Panc1 (cell line): ENCODE measurements at regions not wholly inside any gene's neighbourhood (a gene's known extent, or its start where the extent isn't known, plus 50 kb on each side); places are given as distances from the start of the nearest gene placed in this dataset.

ENCODE experiments used
- POLR2AphosphoS5 ChIP-seq: IDR thresholded peaks from 2 replicates; pipeline ENCODE4 v1.6.1; 2012; ENCODE audit warnings: mild to moderate bottlenecking, low read depth, low read length, moderate library complexity
- SIN3A ChIP-seq: IDR thresholded peaks from 2 replicates; pipeline ENCODE4 v1.6.1; 2012; ENCODE audit warnings: low read depth, mild to moderate bottlenecking, low read length, moderate library complexity, borderline replicate concordance; ENCODE audit not compliant: insufficient read depth
- TF ChIP-seq, protein P1 (sequence below): fragments of 450-650 bp; IDR thresholded peaks from 2 replicates; pipeline ENCODE4 v1.5.1; 2017; ENCODE audit warnings: mild to moderate bottlenecking
- TF ChIP-seq, protein P2 (sequence below), 2 experiments: IDR thresholded peaks; 2 replicates each; pipeline ENCODE4 v1.6.1; 2011 to 2012; ENCODE audit warnings: low read depth in 2 of 2, control low read depth in 1 of 2, low read length in 1 of 2, mild to moderate bottlenecking in 1 of 2, moderate library complexity in 1 of 2; ENCODE audit not compliant: insufficient read depth in 1 of 2

DNA sequence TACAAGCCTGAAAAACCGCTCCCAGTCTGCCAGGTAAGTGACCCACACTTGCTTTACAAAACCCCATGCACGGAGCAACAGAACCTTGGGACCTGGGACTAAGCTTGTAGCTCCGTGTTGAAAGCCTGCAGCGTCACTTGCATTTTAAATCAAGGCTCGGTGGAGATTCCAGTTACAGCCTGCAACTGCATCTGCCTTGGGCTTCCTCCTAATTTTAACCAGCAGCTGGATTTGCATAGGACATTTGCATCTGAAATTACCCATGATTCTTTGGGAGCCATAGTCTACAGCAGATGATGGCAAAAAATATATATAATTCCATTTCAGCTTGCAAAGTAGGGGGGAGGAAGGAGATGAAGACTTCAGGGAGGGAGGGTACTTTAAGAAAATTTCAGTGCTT is 62.4 kb upstream of the IGSF21 start:
- TF ChIP-seq, protein P1, sequence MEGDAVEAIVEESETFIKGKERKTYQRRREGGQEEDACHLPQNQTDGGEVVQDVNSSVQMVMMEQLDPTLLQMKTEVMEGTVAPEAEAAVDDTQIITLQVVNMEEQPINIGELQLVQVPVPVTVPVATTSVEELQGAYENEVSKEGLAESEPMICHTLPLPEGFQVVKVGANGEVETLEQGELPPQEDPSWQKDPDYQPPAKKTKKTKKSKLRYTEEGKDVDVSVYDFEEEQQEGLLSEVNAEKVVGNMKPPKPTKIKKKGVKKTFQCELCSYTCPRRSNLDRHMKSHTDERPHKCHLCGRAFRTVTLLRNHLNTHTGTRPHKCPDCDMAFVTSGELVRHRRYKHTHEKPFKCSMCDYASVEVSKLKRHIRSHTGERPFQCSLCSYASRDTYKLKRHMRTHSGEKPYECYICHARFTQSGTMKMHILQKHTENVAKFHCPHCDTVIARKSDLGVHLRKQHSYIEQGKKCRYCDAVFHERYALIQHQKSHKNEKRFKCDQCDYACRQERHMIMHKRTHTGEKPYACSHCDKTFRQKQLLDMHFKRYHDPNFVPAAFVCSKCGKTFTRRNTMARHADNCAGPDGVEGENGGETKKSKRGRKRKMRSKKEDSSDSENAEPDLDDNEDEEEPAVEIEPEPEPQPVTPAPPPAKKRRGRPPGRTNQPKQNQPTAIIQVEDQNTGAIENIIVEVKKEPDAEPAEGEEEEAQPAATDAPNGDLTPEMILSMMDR: no peak
- no peak for TF ChIP-seq POLR2AphosphoS5
- TF ChIP-seq, protein P2, sequence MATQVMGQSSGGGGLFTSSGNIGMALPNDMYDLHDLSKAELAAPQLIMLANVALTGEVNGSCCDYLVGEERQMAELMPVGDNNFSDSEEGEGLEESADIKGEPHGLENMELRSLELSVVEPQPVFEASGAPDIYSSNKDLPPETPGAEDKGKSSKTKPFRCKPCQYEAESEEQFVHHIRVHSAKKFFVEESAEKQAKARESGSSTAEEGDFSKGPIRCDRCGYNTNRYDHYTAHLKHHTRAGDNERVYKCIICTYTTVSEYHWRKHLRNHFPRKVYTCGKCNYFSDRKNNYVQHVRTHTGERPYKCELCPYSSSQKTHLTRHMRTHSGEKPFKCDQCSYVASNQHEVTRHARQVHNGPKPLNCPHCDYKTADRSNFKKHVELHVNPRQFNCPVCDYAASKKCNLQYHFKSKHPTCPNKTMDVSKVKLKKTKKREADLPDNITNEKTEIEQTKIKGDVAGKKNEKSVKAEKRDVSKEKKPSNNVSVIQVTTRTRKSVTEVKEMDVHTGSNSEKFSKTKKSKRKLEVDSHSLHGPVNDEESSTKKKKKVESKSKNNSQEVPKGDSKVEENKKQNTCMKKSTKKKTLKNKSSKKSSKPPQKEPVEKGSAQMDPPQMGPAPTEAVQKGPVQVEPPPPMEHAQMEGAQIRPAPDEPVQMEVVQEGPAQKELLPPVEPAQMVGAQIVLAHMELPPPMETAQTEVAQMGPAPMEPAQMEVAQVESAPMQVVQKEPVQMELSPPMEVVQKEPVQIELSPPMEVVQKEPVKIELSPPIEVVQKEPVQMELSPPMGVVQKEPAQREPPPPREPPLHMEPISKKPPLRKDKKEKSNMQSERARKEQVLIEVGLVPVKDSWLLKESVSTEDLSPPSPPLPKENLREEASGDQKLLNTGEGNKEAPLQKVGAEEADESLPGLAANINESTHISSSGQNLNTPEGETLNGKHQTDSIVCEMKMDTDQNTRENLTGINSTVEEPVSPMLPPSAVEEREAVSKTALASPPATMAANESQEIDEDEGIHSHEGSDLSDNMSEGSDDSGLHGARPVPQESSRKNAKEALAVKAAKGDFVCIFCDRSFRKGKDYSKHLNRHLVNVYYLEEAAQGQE (IDR thresholded peaks at IDR 0.05; ENCODE audit: insufficient read depth in 1 of 2, low read depth in 2 of 2, low read length in 1 of 2): no peak
- TF ChIP-seq SIN3A: no peak
